Caco-2 (cell line): ENCODE measurements at regions not wholly inside any gene's neighbourhood (a gene's known extent, or its start where the extent isn't known, plus 50 kb on each side); places are given as distances from the start of the nearest gene placed in this dataset.

Experiments used
- BruUV-seq: library from RNA; stranded (reverse); fragments of 400-500 nt; replicated peaks from 2 replicates; lab custom pipeline; 2021; lab: Mats Ljungman, UMichigan
- CTCF ChIA-PET: fragments of 300-600 bp; sonication (Branson Sonifier 250); formaldehyde crosslinking; loops from one replicate; lab custom pipeline; 2022; ENCODE audit warnings: antibody characterized with exemption; lab: Charles Lee
- POLR2A ChIA-PET: fragments of 300-600 bp; sonication (Branson Sonifier 250); formaldehyde crosslinking; loops from one replicate; lab custom pipeline; 2022; ENCODE audit warnings: antibody characterized with exemption; lab: Charles Lee
- DNase-seq, 2 experiments: peaks; one replicate each; pipeline versions ENCODE4 v3.0.0 to v3.0.0-alpha.2; 2020 to 2022
- H3K27me3 ChIP-seq: replicated peaks from 2 replicates; pipeline ENCODE4 v1.6.0; 2011; ENCODE audit warnings: low read length; ENCODE audit not compliant: control insufficient read depth, insufficient read depth
- H3K36me3 ChIP-seq: 2 replicates; pipeline ENCODE4 v1.5.1; 2011; ENCODE audit warnings: low read length; ENCODE audit not compliant: control insufficient read depth, insufficient read depth
- H3K4me1 ChIP-seq: fragments of 250-450 bp; sonication (Bioruptor Pico); 2 replicates; pipeline ENCODE4 v1.5.1; 2020; ENCODE audit warnings: mild to moderate bottlenecking
- H3K4me3 ChIP-seq: 2 replicates; pipeline ENCODE4 v1.5.1; 2011; ENCODE audit warnings: low read depth, mild to moderate bottlenecking, control low read depth, low read length
- H3K9me3 ChIP-seq: fragments of 250-450 bp; sonication (Bioruptor Pico); 2 replicates; pipeline ENCODE4 v1.5.1; 2020; ENCODE audit warnings: mild to moderate bottlenecking, moderate library complexity
- H3K27ac Mint-ChIP-seq: one replicate; pipeline ENCODE4 v1.8.0; 2022; ENCODE audit warnings: mixed read lengths; ENCODE audit not compliant: unreplicated experiment
- H3K27me3 Mint-ChIP-seq: one replicate; pipeline ENCODE4 v1.8.0; 2022; ENCODE audit warnings: mixed read lengths; ENCODE audit not compliant: insufficient read depth, unreplicated experiment
- H3K36me3 Mint-ChIP-seq: one replicate; pipeline ENCODE4 v1.8.0; 2022; ENCODE audit warnings: mild to moderate bottlenecking, mixed read lengths; ENCODE audit not compliant: insufficient read depth, unreplicated experiment
- H3K4me1 Mint-ChIP-seq: one replicate; pipeline ENCODE4 v1.8.0; 2022; ENCODE audit warnings: low read depth, mixed read lengths; ENCODE audit not compliant: unreplicated experiment
- H3K4me3 Mint-ChIP-seq: one replicate; pipeline ENCODE4 v1.8.0; 2022; ENCODE audit warnings: mild to moderate bottlenecking, moderate library complexity, mixed read lengths; ENCODE audit not compliant: unreplicated experiment
- H3K9me3 Mint-ChIP-seq: one replicate; pipeline ENCODE4 v1.8.0; 2022; ENCODE audit warnings: mixed read lengths; ENCODE audit not compliant: unreplicated experiment
- CTCF ChIP-seq, 2 experiments: fragments of 200-600 bp in 1 of 2; IDR thresholded peaks; 1 replicate in 1 of 2; 2 replicates in 1 of 2; pipeline versions ENCODE4 v1.5.1 to v1.8.0; 2011 to 2022; ENCODE audit warnings: antibody characterized with exemption in 1 of 2, control low read depth in 1 of 2, inconsistent platforms in 1 of 2, low read depth in 1 of 2, low read length in 1 of 2, mild to moderate bottlenecking in 1 of 2, moderate library complexity in 1 of 2; ENCODE audit not compliant: insufficient read depth in 1 of 2, severe bottlenecking in 1 of 2, unreplicated experiment in 1 of 2
- intact Hi-C: fragments of 100-400 bp; cut with micrococcal nuclease; formaldehyde crosslinking; loops from one replicate; pipeline ENCODE4 v1.10.0; 2022; ENCODE audit not compliant: unreplicated experiment

GRCh38 chr16:52256310-52257078, 290.4 kb downstream of the TOX3 start:
- no peak overlapping the region for H3K4me3 ChIP-seq
- POLR2A ChIA-PET: no interaction called here
- peaks cover 9% of the 10 kb centered on the region for H3K4me1 Mint-ChIP-seq
- no peak overlapping the region for H3K27ac Mint-ChIP-seq
- no peak overlapping the region for H3K4me3 Mint-ChIP-seq
- no peak for TF ChIP-seq CTCF (IDR thresholded peaks at IDR 0.05; ENCODE audit: insufficient read depth in 1 of 2, low read depth in 1 of 2, low read length in 1 of 2, severe bottlenecking in 1 of 2, unreplicated experiment in 1 of 2)
- no peaks in the 10 kb centered on the region for H3K36me3 Mint-ChIP-seq
- no peaks in the 10 kb centered on the region for H3K36me3 ChIP-seq
- CTCF ChIA-PET: no interaction called here
- H3K4me1 ChIP-seq: peaks cover 12% of the 10 kb centered on the region
- H3K9me3 Mint-ChIP-seq: no peaks in the 10 kb centered on the region
- DNase-seq: peak in 1 of 2 experiments; percentile 2
- H3K27me3 ChIP-seq: no peaks in the 10 kb centered on the region
- no peaks in the 10 kb centered on the region for H3K27me3 Mint-ChIP-seq
- intact Hi-C loops: no loop called here
- H3K9me3 ChIP-seq: no peaks in the 10 kb centered on the region
- no TSS peak for BruUV-seq

- CTCF ChIA-PET: no interaction called here
Measured at GRCh38 chr16:52254746-52255145, 292.2 kb downstream of the TOX3 start.

GRCh38 chr16:52252680-52253079, 294.3 kb downstream of the TOX3 start:
- no peak overlapping the region for H3K4me3 ChIP-seq
- ChIA-PET CTCF (no interaction called here), POLR2A (no interaction called here)
- no TSS peak for BruUV-seq
- peaks cover 6% of the 10 kb centered on the region for H3K9me3 Mint-ChIP-seq
- intact Hi-C loops: no loop called here
- H3K4me1 Mint-ChIP-seq: peaks cover 9% of the 10 kb centered on the region
- no peak overlapping the region for H3K27ac Mint-ChIP-seq
- H3K4me1 ChIP-seq: peaks cover 12% of the 10 kb centered on the region
- no peaks in the 10 kb centered on the region for H3K36me3 ChIP-seq
- H3K4me3 Mint-ChIP-seq: no peak overlapping the region
- no peak for DNase-seq
- no peaks in the 10 kb centered on the region for H3K27me3 ChIP-seq
- TF ChIP-seq CTCF (IDR thresholded peaks at IDR 0.05; ENCODE audit: insufficient read depth in 1 of 2, low read depth in 1 of 2, low read length in 1 of 2, severe bottlenecking in 1 of 2, unreplicated experiment in 1 of 2): no peak
- no peaks in the 10 kb centered on the region for H3K36me3 Mint-ChIP-seq
- peaks cover 6% of the 10 kb centered on the region; the same call in 1 of the 2 replicates for H3K9me3 ChIP-seq
- no peaks in the 10 kb centered on the region for H3K27me3 Mint-ChIP-seq

More at GRCh38 chr16:52254746-52255145, 292.2 kb downstream of the TOX3 start:
- Mint-ChIP-seq H3K27me3 (no peaks in the 10 kb centered on the region), H3K9me3 (no peaks in the 10 kb centered on the region), H3K4me3 (no peak overlapping the region), H3K36me3 (no peaks in the 10 kb centered on the region), H3K4me1 (peaks cover 9% of the 10 kb centered on the region), H3K27ac (no peak overlapping the region)
- intact Hi-C loops: no loop called here
- no peaks in the 10 kb centered on the region for H3K27me3 ChIP-seq
- no peak for DNase-seq
- no peak overlapping the region for H3K4me3 ChIP-seq
- peaks cover 12% of the 10 kb centered on the region for H3K4me1 ChIP-seq
- POLR2A ChIA-PET: no interaction called here
- no peaks in the 10 kb centered on the region for H3K36me3 ChIP-seq
- TF ChIP-seq CTCF (IDR thresholded peaks at IDR 0.05; ENCODE audit: insufficient read depth in 1 of 2, low read depth in 1 of 2, low read length in 1 of 2, severe bottlenecking in 1 of 2, unreplicated experiment in 1 of 2): no peak
- H3K9me3 ChIP-seq: no peaks in the 10 kb centered on the region
- no TSS peak for BruUV-seq
